ENCODE measurements at regions not wholly inside any gene's neighbourhood (a gene's known extent, or its start where the extent isn't known, plus 50 kb on each side); places are given as distances from the start of the nearest gene placed in this dataset.
A peak's percentile ranks its signal among the peaks of the same experiment; 100 is the strongest.

DNA sequence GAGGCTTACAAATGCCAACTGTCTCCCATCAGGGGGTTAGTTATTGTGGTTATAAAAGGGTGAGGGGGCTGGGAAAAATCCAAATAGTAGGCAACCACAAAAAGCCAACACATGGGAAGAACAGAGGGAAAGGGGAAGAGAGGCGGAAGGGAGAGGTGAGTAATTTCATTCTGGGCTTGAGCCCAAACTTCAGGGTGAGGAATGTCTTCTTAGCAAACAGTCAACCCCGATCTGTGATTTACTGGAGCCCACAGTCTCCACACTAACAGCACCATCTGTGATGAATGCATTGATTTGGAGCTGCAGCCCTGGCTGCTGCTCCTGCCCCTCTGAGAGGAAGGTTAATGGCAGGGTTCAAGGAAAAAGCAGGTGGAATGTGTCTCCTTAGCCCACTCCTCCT, 162.2 kb upstream of the GPR101 start:
- WGBS, 4 donors = 34 to 67% (median 40%) methylated on average over 2 of the region's 2 CpGs
- TF ChIP-seq CTCF (IDR thresholded peaks at IDR 0.05) = no peak
- TF ChIP-seq POLR2A (IDR thresholded peaks at IDR 0.05) = no peak
- intact Hi-C loops (cut with DNase I) = loop anchor here in 4 of 10 donors (10.0 kb wide), 1 partner anchor 241 kb away; no protein-coding TSS in a partner anchor
- no peak for DNase-seq
- Histone ChIP-seq H3K27ac (no peak overlapping the region), H3K9me3 (peaks cover 0 to 3% (median 0%) of the 10 kb centered on the region in 12 donors), H3K4me1 (no peaks in the 10 kb centered on the region), H3K27me3 (peaks cover 0 to 25% (median 0%) of the 10 kb centered on the region in 9 donors), H3K4me3 (no peak overlapping the region), H3K36me3 (no peaks in the 10 kb centered on the region)
- no peak for ATAC-seq

DNA sequence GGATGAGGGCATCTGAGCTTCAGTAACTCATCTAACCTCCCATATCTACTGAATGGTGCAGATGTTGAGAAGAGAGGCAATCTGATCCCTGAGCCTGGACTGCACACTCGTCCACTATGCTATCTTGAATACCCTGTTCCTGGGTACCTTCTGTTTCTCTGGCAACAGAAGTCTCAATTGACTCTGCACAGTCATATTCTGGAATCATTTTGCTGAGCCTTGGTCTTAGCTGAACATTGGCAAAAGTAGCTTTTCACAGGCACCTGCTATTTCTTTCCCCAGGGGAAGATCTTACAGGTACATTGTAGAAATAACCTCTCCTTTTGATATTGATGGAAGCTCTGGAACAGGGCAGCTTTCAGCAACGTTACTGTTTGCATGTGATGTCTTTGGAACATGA, 161.5 kb upstream of the GPR101 start:
- intact Hi-C loops (cut with DNase I) = loop anchor here in 4 of 10 donors (10.0 kb wide), 1 partner anchor 240 kb away; no protein-coding TSS in a partner anchor
- Histone ChIP-seq H3K27ac (no peak overlapping the region), H3K4me3 (no peak overlapping the region), H3K36me3 (no peaks in the 10 kb centered on the region), H3K4me1 (no peaks in the 10 kb centered on the region), H3K27me3 (peaks cover 0 to 23% (median 0%) of the 10 kb centered on the region in 9 donors), H3K9me3 (peaks cover 0 to 4% (median 0%) of the 10 kb centered on the region in 12 donors)
- ATAC-seq = no peak
- TF ChIP-seq CTCF (IDR thresholded peaks at IDR 0.05) = no peak
- TF ChIP-seq POLR2A (IDR thresholded peaks at IDR 0.05) = no peak
- WGBS, 4 donors = 4 to 31% (median 24%) methylated on average over 2 of the region's 2 CpGs
- no peak for DNase-seq

- TF ChIP-seq CTCF (IDR thresholded peaks at IDR 0.05) = peak in 9 of 12 donors; percentile 15 to 42 (median 26)
- TF ChIP-seq POLR2A (IDR thresholded peaks at IDR 0.05) = no peak
- no peak for ATAC-seq
- intact Hi-C loops (cut with DNase I) = loop anchor here in 4 of 10 donors (10.0 kb wide), 1 partner anchor 239 kb away; no protein-coding TSS in a partner anchor
- Histone ChIP-seq H3K36me3 (no peaks in the 10 kb centered on the region), H3K4me1 (no peaks in the 10 kb centered on the region), H3K27me3 (peaks cover 0 to 23% (median 0%) of the 10 kb centered on the region in 9 donors), H3K9me3 (peaks cover 0 to 14% (median 0%) of the 10 kb centered on the region in 12 donors), H3K4me3 (no peak overlapping the region), H3K27ac (no peak overlapping the region)
- DNase-seq = no peak
- WGBS, 4 donors = 4 to 12% (median 7%) methylated on average over 3 to 4 of the region's 4 CpGs
Measured at GRCh38 chrX:137194164-137194563, 160.4 kb upstream of the GPR101 start.

DNA sequence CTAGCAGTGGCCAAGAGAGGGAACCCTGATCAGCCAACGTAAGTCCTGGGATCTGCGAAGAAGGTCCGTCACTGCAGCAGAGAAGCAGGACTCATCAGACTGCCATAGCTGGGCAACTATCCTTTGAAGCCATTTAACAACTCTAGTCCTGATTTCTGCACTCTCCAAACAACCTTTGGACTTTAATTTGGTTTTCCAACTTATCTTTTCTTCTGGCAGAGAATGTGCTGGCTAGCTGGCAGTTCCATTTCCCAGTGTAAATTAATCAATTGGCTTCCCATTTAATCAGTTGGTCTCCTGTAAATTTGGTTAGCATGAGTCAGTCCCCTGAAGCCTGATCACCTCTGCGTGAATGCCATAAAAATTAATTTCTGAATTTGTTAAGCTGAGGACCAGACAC, 153.7 kb upstream of the GPR101 start:
- no peak overlapping the region for H3K4me3 ChIP-seq
- intact Hi-C loops (cut with DNase I) = no loop called here
- H3K9me3 ChIP-seq = peaks cover 0 to 17% (median 0%) of the 10 kb centered on the region in 12 donors
- no peak for DNase-seq
- no peaks in the 10 kb centered on the region for H3K4me1 ChIP-seq
- H3K36me3 ChIP-seq = no peaks in the 10 kb centered on the region
- TF ChIP-seq POLR2A (IDR thresholded peaks at IDR 0.05) = no peak
- no peak for TF ChIP-seq CTCF (IDR thresholded peaks at IDR 0.05)
- H3K27ac ChIP-seq = no peak overlapping the region
- no peak for ATAC-seq
- peaks cover 0 to 23% (median 0%) of the 10 kb centered on the region in 9 donors for H3K27me3 ChIP-seq
- WGBS, 4 donors = 73 to 91% (median 81%) methylated on average over 4 of the region's 4 CpGs

Measured in heart left ventricle (tissue), 16 donors.